Astrocyte of the cerebellum (primary cell): ENCODE measurements at regions not wholly inside any gene's neighbourhood (a gene's known extent, or its start where the extent isn't known, plus 50 kb on each side); places are given as distances from the start of the nearest gene placed in this dataset.
"Not testable (repeated sequence)": the region's sequence is repeated elsewhere in the genome, so short reads cannot be mapped to it uniquely, and the experiment has no call there.

ENCODE experiments used
- DNase-seq: peaks from one replicate; pipeline ENCODE4 v3.0.0-alpha.2; 2011; ENCODE audit warnings: low read depth
- H3K4me3 ChIP-seq: 2 replicates; pipeline ENCODE4 v1.5.1; 2011; ENCODE audit warnings: mild to moderate bottlenecking, low read depth, low read length, moderate library complexity
- CTCF ChIP-seq: IDR thresholded peaks from 2 replicates; pipeline ENCODE4 v1.5.1; 2012; ENCODE audit warnings: low read length, low read depth, moderate library complexity, mild to moderate bottlenecking; ENCODE audit errors: missing control alignments
- in situ Hi-C: cut with HindIII; loops from 2 replicates; pipeline ENCODE4 v1.10.0; 2017; ENCODE audit warnings: low sequenced_read_pairs

GRCh38 chr7:32779895-32780294 is 111.7 kb downstream of the KBTBD2 start:
- H3K4me3 ChIP-seq, in situ Hi-C loops, DNase-seq: not testable (repeated sequence)

GRCh38 chr7:32779167-32779566 is 112.4 kb downstream of the KBTBD2 start:
- TF ChIP-seq CTCF, result no peak
- no peak overlapping the region for H3K4me3 ChIP-seq
- no peak for DNase-seq
- in situ Hi-C loops, result no loop called here

- H3K4me3 ChIP-seq, in situ Hi-C loops, DNase-seq: not testable (repeated sequence)
Measured at GRCh38 chr7:32777041-32777666, 114.4 kb downstream of the KBTBD2 start.

- DNase-seq, in situ Hi-C loops, H3K4me3 ChIP-seq: not testable (repeated sequence)
Measured at GRCh38 chr7:32776318-32776717, 115.2 kb downstream of the KBTBD2 start.

- in situ Hi-C loops, DNase-seq, H3K4me3 ChIP-seq: not testable (repeated sequence)
Measured at GRCh38 chr7:32775809-32776208, 115.8 kb downstream of the KBTBD2 start.

GRCh38 chr7:32774541-32774951 is 117.0 kb downstream of the KBTBD2 start:
- DNase-seq, result no peak
- in situ Hi-C loops, result no loop called here
- TF ChIP-seq CTCF, result no peak
- no peak overlapping the region for H3K4me3 ChIP-seq

- H3K4me3 ChIP-seq, DNase-seq, in situ Hi-C loops: not testable (repeated sequence)
Measured at GRCh38 chr7:32768866-32769510, 122.6 kb downstream of the KBTBD2 start.

- DNase-seq, in situ Hi-C loops, H3K4me3 ChIP-seq: not testable (repeated sequence)
Measured at GRCh38 chr7:32768338-32768737, 123.2 kb downstream of the KBTBD2 start.

- DNase-seq, H3K4me3 ChIP-seq, in situ Hi-C loops: not testable (repeated sequence)
Measured at GRCh38 chr7:32765649-32766251, 125.8 kb downstream of the KBTBD2 start.

- in situ Hi-C loops, result no loop called here
- no peak for DNase-seq
- TF ChIP-seq CTCF, result no peak
- H3K4me3 ChIP-seq, result no peak overlapping the region
Measured at GRCh38 chr7:32765185-32765584, 126.4 kb downstream of the KBTBD2 start.
